Thyroid gland (tissue), 4 donors: ENCODE measurements at regions not wholly inside any gene's neighbourhood (a gene's known extent, or its start where the extent isn't known, plus 50 kb on each side); places are given as distances from the start of the nearest gene placed in this dataset.

Experiments
- CTCF ChIP-seq, 6 experiments: fragments of 200-600 bp in 3 of 6; fragments of 450-650 bp in 3 of 6; sonication (generic) in 3 of 6; IDR thresholded peaks; one replicate each; pipeline ENCODE4 v1.5.1; 2016 to 2019; ENCODE audit warnings: antibody characterized with exemption in 6 of 6, mild to moderate bottlenecking in 2 of 6, inconsistent platforms in 1 of 6, moderate library complexity in 1 of 6
- POLR2A ChIP-seq, 2 donors: fragments of 450-650 bp; IDR thresholded peaks; one replicate each; pipeline ENCODE4 v1.6.1; 2017; ENCODE audit warnings: antibody characterized with exemption in 2 of 2, mild to moderate bottlenecking in 2 of 2, moderate library complexity in 1 of 2

GRCh38 chr7:132638000-132638399 lies 61.7 kb upstream of the PLXNA4 start:
- TF ChIP-seq CTCF (IDR thresholded peaks at IDR 0.05) (no peak), POLR2A (IDR thresholded peaks at IDR 0.05) (no peak)
